GM19438 (cell line): ENCODE measurements at regions not wholly inside any gene's neighbourhood (a gene's known extent, or its start where the extent isn't known, plus 50 kb on each side); places are given as distances from the start of the nearest gene placed in this dataset.
"Not testable (repeated sequence)": the region's sequence is repeated elsewhere in the genome, so short reads cannot be mapped to it uniquely, and the experiment has no call there.

Experiments used
- ATAC-seq: cut with Tn5 transposase; IDR thresholded peaks from one replicate; pipeline ENCODE4 v1.9.1; 2021; ENCODE audit warnings: low read depth; ENCODE audit not compliant: unreplicated experiment

DNA sequence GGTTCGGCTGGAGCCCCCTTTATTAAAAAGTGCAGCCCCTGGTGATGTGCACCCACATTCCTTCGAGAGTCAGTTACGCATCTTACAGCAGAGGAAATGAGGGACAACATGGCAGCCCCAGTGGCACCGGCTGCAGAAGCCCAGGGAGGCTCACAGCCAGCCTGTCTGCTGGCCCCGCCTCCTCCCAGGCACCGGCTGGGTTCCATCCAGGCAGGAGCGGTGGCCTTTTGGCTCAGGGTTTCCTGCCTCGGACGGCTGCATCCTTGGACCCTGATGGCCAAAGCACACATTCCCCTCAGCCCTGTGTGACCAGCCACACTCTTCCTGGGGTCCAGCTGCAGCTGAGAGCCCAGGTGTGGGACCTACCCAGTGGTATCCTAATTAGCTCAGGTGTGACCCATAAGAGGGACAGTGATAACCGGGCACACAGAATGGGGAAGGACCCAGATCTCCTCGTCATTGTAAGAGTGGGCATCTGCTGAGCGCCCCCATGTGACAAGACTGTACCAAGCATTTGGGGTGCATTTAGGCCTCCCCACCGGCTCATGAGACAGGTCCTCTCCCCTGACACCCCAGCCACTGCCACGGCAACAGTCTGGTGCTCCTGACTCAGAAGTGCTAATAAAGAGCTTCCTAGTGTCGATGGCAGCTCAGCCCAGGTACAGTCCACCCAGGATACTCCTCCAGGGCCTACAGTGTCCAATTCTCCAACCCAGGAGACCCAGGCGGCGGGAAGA lies 63.3 kb upstream of the CHST15 start:
- ATAC-seq, result no peak

DNA sequence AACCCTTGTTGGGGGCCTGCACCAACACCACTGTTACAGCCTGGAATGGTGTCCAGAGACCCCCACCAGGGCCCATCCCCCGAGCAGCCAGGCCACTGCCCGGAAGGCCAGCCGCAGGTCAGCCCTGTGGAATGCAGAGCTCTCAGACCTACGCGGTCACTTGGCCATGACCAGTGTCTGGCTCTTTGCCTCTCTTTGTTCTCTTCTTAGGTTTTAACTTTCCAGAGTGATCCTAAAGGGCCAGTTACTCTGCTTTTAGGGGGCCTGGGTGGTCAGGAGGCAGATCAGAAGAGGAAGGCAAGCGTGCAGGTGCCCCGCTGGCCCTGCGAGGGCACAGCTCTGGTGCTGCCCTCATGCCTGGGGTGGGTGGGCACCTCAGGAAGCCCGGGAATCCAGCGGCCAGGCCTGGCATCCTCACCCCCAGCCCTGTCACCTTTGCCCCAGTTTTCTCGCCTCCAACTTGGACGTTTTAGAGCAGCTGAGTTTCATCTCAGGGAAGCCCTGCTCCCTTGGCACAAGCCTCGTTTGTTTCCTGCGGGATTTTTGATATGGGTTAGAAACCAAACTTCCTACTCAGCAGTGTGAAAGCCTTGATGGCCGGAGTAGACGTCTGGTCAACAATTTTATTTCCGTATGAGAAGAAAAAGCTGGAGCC lies 62.5 kb upstream of the CHST15 start:
- no peak for ATAC-seq

- peak; percentile 86 for ATAC-seq
Observed at GRCh38 chr10:124153023-124153826, 59.8 kb upstream of the CHST15 start.

DNA sequence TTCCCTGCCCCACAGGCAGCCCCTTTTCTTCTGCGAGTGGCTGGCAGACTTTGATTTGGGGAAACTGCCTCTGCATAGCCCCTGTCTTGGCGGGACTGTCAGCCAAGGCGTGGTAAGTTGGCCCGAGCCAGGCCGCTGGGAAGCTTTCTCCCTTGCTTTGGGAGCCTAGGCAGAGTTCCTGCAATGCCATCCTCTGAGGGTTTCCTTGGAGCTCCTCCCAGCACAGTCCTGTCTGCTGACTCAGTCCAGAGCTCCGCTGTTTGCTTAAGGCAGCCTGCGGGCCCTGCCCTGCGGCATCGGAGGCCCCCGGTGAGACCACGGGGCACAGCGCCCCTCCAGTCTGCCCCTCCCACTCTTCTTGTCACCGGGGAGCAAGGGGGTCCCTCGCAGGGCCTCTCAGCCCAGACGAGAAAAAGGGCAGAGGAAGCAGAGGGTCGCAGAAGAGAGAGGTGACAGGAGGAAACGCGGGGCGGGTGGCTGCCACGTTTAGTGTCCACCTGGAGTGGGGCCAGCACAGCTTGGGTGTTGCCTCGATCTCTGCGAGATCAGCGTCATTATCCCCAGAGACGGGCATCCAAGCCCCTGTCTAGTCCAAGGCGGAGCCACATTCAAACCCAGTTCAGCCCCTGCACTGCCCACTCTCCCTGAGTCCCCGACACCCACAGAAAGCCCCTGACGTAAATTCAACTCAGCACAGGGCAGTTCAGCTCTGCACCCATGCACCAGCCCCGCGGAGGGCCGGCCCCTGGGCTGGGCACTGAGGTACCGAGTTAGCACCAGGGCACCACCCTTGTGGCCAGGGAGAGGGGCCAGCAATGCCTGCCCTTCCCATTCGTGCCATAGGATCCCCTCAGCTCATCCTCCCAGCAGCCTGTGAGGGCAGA lies 59.0 kb upstream of the CHST15 start:
- no peak for ATAC-seq

- no peak for ATAC-seq
Observed at GRCh38 chr10:124151466-124152095, 58.2 kb upstream of the CHST15 start.

- ATAC-seq, result no peak
Observed at GRCh38 chr10:124150807-124151417, 57.5 kb upstream of the CHST15 start.

GRCh38 chr10:124150189-124150806 lies 56.9 kb upstream of the CHST15 start:
- no peak for ATAC-seq

DNA sequence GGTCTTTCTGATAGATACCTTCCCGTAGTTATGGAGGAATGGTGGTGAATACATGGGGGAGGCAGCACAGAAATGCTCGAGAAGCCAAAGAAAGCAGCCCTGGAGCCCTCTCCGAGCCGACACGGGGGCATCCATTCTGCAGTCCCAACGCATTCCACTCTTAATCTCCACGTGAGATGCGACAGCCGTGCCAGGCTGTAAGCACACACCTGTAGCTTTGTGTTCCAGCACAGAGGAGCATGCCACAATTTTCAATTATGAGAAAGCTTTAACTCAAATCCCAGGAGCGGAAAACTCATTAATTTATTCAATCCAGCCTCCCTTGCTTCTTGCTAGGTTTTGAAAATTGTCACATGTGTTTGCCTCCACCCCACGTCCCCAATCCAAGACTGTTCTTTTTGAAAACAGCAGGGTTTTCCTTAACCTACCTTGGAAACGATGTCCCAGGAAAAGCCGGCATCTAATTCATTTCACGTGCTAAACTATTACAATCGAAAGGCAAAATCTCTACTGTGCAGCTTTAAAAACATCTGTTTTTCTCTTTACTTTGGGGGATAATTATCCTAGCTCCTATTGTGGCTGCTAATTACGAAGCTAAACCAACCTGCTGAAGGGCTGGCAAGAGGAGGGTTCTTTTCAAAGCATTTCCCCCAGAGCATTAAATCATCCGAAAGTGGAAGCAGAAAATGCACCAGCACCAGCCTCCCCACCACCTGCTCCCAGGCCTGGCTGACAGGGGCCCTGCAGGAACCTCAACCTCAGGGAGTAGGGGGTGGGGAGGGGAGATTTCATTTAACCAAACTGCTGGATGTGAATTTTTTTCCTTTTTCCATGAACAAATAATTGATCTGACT lies 56.0 kb upstream of the CHST15 start:
- no peak for ATAC-seq

- ATAC-seq, result not testable (repeated sequence)
Observed at GRCh38 chr10:124148509-124149188, 55.3 kb upstream of the CHST15 start.

DNA sequence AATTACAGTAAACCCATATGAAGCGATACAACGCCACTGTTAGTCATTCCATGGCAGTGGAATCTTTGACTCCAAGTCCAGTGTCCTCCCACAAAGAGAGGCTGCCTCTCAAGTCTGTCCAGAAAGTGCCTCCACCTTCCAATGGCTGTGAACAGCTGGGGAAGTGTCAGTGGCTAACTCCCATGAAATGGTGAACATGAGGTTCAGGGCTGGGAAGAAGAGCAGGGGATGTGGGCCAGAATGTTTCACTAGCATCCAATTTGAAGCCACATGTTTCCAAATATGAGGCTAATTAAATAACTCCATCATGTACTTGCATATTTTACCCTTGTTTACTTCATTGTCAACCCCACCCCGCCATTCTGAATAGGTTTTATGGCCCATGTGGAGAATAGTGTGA lies 53.1 kb upstream of the CHST15 start:
- no peak for ATAC-seq

GRCh38 chr10:124145109-124145870 lies 51.9 kb upstream of the CHST15 start:
- ATAC-seq, result no peak

GRCh38 chr10:124144536-124144935 lies 51.1 kb upstream of the CHST15 start:
- no peak for ATAC-seq

- ATAC-seq, result no peak
Observed at GRCh38 chr10:124143721-124144120, 50.3 kb upstream of the CHST15 start.
